Nephron progenitor cell (in vitro differentiated cells): ENCODE measurements at regions not wholly inside any gene's neighbourhood (a gene's known extent, or its start where the extent isn't known, plus 50 kb on each side); places are given as distances from the start of the nearest gene placed in this dataset.

Source experiments
- DNase-seq: peaks from one replicate; pipeline ENCODE4 v3.0.0; 2021
- H3K27ac Mint-ChIP-seq: 2 replicates; pipeline ENCODE4 v1.8.0; 2021; ENCODE audit warnings: mild to moderate bottlenecking, moderate library complexity, mixed read lengths
- H3K27me3 Mint-ChIP-seq: 2 replicates; pipeline ENCODE4 v1.8.0; 2021; ENCODE audit warnings: mild to moderate bottlenecking, low read depth, mixed read lengths; ENCODE audit not compliant: poor library complexity
- H3K36me3 Mint-ChIP-seq: 2 replicates; pipeline ENCODE4 v1.8.0; 2021; ENCODE audit warnings: low read depth, mixed read lengths
- H3K4me1 Mint-ChIP-seq: 2 replicates; pipeline ENCODE4 v1.8.0; 2021; ENCODE audit warnings: mixed read lengths
- H3K4me3 Mint-ChIP-seq: 2 replicates; pipeline ENCODE4 v1.8.0; 2021; ENCODE audit warnings: mild to moderate bottlenecking, moderate library complexity, mixed read lengths
- H3K9me3 Mint-ChIP-seq: 2 replicates; pipeline ENCODE4 v1.8.0; 2021; ENCODE audit warnings: mild to moderate bottlenecking, moderate library complexity, mixed read lengths
- CTCF ChIP-seq: fragments of 200-600 bp; sonication (generic); IDR thresholded peaks from 2 replicates; pipeline ENCODE4 v1.5.0; 2021; ENCODE audit warnings: antibody characterized with exemption

DNA sequence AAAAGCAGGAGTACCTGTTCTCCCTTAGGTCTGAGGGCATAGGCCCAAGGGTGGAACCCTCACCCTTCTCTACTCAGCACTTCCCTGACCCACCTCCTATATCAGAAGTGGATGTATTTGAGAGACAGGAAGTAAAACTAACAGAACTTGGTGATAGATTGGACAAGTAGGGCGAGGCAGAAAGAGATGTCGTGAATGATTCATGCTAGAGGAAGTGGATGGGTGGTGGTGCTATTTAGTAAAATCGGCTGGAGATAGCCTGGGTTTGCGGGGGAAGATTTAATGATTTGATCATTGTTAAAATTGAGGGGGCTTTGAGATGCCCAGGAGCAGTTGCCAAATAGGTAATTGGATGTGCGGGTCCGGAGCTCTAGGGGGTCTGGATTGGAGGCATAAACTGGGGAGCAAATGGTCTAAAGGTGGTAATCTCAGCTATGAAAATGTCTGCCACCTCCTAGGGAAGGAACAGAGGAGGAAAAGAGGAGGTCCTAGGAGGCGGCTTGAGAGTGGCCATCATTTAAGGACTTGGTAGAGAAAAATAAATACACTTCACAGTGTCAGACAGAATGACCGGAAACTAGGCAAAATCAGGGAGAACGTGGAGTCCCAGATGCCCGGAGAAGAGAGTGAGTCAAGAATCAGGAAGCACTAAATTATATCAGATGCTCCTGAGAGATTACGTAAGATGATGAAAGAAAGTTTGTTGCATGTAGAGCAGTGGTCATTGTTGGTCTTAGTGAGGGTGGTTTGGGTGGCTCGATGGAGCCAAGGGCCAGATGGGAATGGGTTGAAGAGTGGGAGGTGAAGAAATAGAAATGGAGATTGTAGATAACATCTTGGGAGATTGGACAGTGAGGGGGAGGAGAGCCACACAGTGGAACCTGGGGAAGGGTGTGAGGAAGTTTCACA is 142.0 kb downstream of the CEP57L1 start:
- H3K27ac Mint-ChIP-seq: peak overlapping the region; percentile 42
- H3K36me3 Mint-ChIP-seq: no peaks in the 10 kb centered on the region
- H3K27me3 Mint-ChIP-seq: no peaks in the 10 kb centered on the region
- H3K9me3 Mint-ChIP-seq: no peaks in the 10 kb centered on the region
- DNase-seq: no peak
- H3K4me3 Mint-ChIP-seq: no peak overlapping the region
- H3K4me1 Mint-ChIP-seq: peaks cover 39% of the 10 kb centered on the region
- no peak for TF ChIP-seq CTCF

DNA sequence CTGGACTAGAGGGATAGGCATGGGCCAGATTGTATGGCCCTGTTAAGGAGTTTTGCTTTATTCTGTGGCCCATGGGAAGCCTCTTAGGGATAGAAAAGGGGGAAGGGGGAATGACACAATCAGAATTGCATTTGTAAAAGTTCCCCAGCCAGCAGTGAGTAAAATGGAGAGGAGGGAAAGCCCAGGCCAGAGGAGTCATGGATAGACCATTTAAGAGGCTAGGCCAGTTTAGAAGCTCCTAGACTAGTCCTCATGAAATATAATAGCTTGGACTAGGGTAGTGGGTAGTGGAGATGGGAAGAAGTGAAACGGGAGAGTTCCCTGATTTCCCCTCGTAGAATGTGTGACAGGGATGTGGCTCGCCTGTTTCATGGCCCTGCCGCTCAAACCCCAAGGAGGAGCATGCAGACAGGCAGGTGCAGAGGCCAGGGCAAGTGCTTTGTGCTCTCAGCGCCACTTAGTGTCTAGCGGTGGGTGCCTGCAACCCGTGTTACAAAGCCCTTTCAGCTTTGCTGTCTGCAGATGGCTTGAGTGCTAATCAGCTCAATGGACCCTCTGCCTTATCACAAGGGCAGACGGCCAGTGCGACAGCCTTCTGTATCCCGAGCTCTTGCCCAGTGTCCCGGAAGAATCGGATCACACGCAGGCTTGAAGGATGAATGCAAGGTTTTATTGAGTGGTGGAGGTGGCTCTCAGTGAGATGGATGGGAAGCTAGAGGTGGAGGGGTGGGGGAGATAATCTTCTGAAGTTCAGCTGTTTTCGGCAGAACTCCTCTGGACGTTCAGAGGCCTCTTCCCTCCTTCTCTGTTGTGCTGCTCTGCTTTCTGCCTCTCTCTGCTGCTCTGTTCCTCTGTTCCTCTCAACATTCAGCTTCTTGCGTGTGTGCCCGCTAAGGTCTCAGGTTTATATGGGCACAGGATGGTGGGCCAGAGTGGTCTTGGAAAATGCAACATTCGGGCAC is 141.1 kb downstream of the CEP57L1 start:
- Mint-ChIP-seq H3K4me3 (no peak overlapping the region), H3K27me3 (no peaks in the 10 kb centered on the region), H3K27ac (no peak overlapping the region), H3K4me1 (peaks cover 39% of the 10 kb centered on the region), H3K9me3 (no peaks in the 10 kb centered on the region), H3K36me3 (no peaks in the 10 kb centered on the region)
- DNase-seq: peak; percentile 11
- TF ChIP-seq CTCF: no peak

DNA sequence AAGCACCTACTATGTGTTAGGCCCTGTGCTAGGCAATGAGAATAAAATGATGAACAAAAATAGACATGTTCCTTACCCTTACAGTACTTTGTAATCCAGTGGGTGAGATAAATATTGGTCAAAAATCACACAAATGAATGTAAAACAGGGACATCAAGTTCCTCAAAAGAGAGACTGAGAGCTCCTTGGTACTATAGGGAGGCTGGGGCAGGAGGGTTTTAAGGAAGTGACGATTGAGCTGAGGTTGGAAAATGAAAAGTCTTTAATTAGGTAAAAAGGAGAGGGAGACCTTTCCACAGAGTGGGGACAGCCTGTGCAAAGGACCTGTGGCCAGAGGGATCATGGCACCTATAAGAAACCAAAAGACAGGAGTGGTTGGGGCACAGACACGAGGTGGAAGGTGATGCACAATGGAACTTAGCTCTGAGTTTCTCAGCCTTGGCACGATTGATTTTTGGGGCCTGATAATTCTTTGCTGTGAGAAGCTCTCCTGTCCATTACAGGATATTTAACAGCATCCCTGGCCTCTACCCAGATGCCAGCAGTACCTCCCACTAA is 140.3 kb downstream of the CEP57L1 start:
- H3K9me3 Mint-ChIP-seq: no peaks in the 10 kb centered on the region
- DNase-seq: no peak
- TF ChIP-seq CTCF: no peak
- no peak overlapping the region for H3K27ac Mint-ChIP-seq
- H3K27me3 Mint-ChIP-seq: no peaks in the 10 kb centered on the region
- H3K4me1 Mint-ChIP-seq: peaks cover 38% of the 10 kb centered on the region
- H3K36me3 Mint-ChIP-seq: no peaks in the 10 kb centered on the region
- no peak overlapping the region for H3K4me3 Mint-ChIP-seq

- H3K4me3 Mint-ChIP-seq: no peak overlapping the region
- no peak for TF ChIP-seq CTCF
- no peaks in the 10 kb centered on the region for H3K4me1 Mint-ChIP-seq
- H3K27ac Mint-ChIP-seq: no peak overlapping the region
- no peaks in the 10 kb centered on the region for H3K9me3 Mint-ChIP-seq
- peaks cover 5% of the 10 kb centered on the region for H3K27me3 Mint-ChIP-seq
- no peaks in the 10 kb centered on the region for H3K36me3 Mint-ChIP-seq
- DNase-seq: no peak
Observed at GRCh38 chr6:109230453-109230852, 135.1 kb downstream of the CEP57L1 start.

DNA sequence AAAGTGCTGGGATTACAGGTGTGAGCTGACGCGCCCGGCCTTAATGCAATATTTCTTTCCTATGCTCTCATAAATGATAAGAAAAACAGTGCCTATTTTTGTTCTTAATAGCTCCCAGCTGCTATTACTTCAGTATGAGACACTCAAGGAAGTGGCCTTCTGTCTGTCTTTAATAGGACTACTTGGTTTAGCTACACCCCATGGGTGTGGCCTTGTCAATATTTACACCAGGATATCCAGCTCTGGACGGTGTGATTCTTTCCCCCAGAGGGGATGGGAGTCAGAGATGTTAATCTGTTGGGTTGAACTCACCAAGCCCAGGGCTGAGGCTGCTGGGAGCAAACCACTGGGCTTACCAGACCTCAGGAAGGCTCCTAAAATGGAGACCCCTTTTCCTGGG is 134.2 kb downstream of the CEP57L1 start:
- H3K27ac Mint-ChIP-seq: no peak overlapping the region
- no peaks in the 10 kb centered on the region for H3K4me1 Mint-ChIP-seq
- no peak for DNase-seq

More for the DNA sequence above, 134.2 kb downstream of the CEP57L1 start:
- Mint-ChIP-seq H3K27me3 (peaks cover 8% of the 10 kb centered on the region), H3K4me3 (no peak overlapping the region), H3K9me3 (no peaks in the 10 kb centered on the region), H3K36me3 (no peaks in the 10 kb centered on the region)
- no peak for TF ChIP-seq CTCF
